A549 (cell line): ENCODE measurements at regions not wholly inside any gene's neighbourhood (a gene's known extent, or its start where the extent isn't known, plus 50 kb on each side); places are given as distances from the start of the nearest gene placed in this dataset.

ENCODE experiments used
- ATAC-seq, 2 experiments: fragments of 200-7000 bp in 1 of 2; fragments of >200 bp in 1 of 2; cut with Nextera tagmentation in 1 of 2; cut with Tn5 transposase in 1 of 2; 3 replicates each; pipeline versions ENCODE4 v1.8.0 to v1.9.1; 2018 to 2020; ENCODE audit warnings: mild to moderate bottlenecking in 1 of 2, moderate library complexity in 1 of 2
- CTCF ChIA-PET: fragments of 300-600 bp; sonication (Branson Sonifier 250); formaldehyde crosslinking; extraction: SDS; loops from one replicate; lab custom pipeline; 2021; ENCODE audit warnings: antibody characterized with exemption, inconsistent platforms; lab: Yijun Ruan, JAX
- POLR2A ChIA-PET: fragments of 350-600 bp; formaldehyde crosslinking; extraction: SDS; loops from one replicate; lab custom pipeline; 2021; ENCODE audit warnings: antibody characterized with exemption, inconsistent platforms; lab: Yijun Ruan, JAX
- DNase-seq, 2 experiments: peaks; one replicate each; pipeline versions ENCODE4 v3.0.0 to v3.0.0-alpha.2; 2011 to 2016; ENCODE audit warnings: low read depth in 1 of 2, low spot score in 1 of 2
- FAIRE-seq: peaks from 2 replicates; lab custom pipeline; 2011; peaks lifted over from hg19 to GRCh38; lab: Jason Lieb, UNC
- H3K27ac ChIP-seq, 2 experiments: fragments of >200 bp; sonication (Bioruptor Twin); formaldehyde crosslinking; 3 replicates each; pipeline ENCODE4 v1.5.1; 2016 to 2017
- H3K4me1 ChIP-seq: fragments of >200 bp; sonication (Bioruptor Twin); formaldehyde crosslinking; 3 replicates; pipeline ENCODE4 v1.6.1; 2016
- H3K4me2 ChIP-seq: fragments of >200 bp; sonication (Bioruptor Twin); formaldehyde crosslinking; 3 replicates; pipeline ENCODE4 v1.6.1; 2016
- H3K4me3 ChIP-seq: fragments of >200 bp; sonication (Bioruptor Twin); formaldehyde crosslinking; 3 replicates; pipeline ENCODE4 v1.5.1; 2016
- H3K9me3 ChIP-seq: fragments of >200 bp; sonication (Bioruptor Twin); formaldehyde crosslinking; 3 replicates; pipeline ENCODE4 v1.6.1; 2016
- BHLHE40 ChIP-seq: IDR thresholded peaks from 2 replicates; pipeline ENCODE4 v1.6.1; 2012; ENCODE audit warnings: low read depth, low read length, inconsistent platforms
- CBX2 ChIP-seq: fragments of 200-600 bp; sonication (generic); IDR thresholded peaks from 2 replicates; pipeline ENCODE4 v1.6.1; 2016; ENCODE audit warnings: low read depth, mild to moderate bottlenecking, borderline replicate concordance
- CBX8 ChIP-seq: fragments of 200-600 bp; sonication (generic); IDR thresholded peaks from 2 replicates; pipeline ENCODE4 v1.6.1; 2016
- CEBPB ChIP-seq, 2 experiments: fragments of >200 bp in 1 of 2; sonication (Bioruptor Twin) in 1 of 2; formaldehyde crosslinking in 1 of 2; IDR thresholded peaks; 2 replicates each; pipeline ENCODE4 v1.6.1; 2012 to 2016
- CHD2 ChIP-seq: fragments of 150-350 bp; IDR thresholded peaks from 2 replicates; pipeline ENCODE4 v1.6.1; 2014; ENCODE audit warnings: low read length; ENCODE audit not compliant: partially characterized antibody
- CHD4 ChIP-seq: fragments of 200-600 bp; sonication (generic); IDR thresholded peaks from 2 replicates; pipeline ENCODE4 v1.6.1; 2016; ENCODE audit warnings: antibody characterized with exemption, mild to moderate bottlenecking, borderline replicate concordance
- EHF ChIP-seq: fragments of 250-450 bp; sonication (Bioruptor Pico); IDR thresholded peaks from 2 replicates; pipeline ENCODE4 v1.5.0; 2020; ENCODE audit warnings: mild to moderate bottlenecking
- ESRRA ChIP-seq: fragments of 150-350 bp; IDR thresholded peaks from 2 replicates; pipeline ENCODE4 v1.6.1; 2014; ENCODE audit warnings: mild to moderate bottlenecking, low read length, borderline replicate concordance
- FOSB ChIP-seq: fragments of 250-450 bp; sonication (Bioruptor Pico); IDR thresholded peaks from 2 replicates; pipeline ENCODE4 v1.5.0; 2020; ENCODE audit warnings: mild to moderate bottlenecking, moderate library complexity
- FOSL2 ChIP-seq, 2 experiments: fragments of 450-650 bp in 1 of 2; fragments of >200 bp in 1 of 2; sonication (Bioruptor Twin) in 1 of 2; formaldehyde crosslinking; IDR thresholded peaks; 2 replicates each; pipeline versions ENCODE4 v1.5.0 to v1.6.1; 2016 to 2020; ENCODE audit warnings: mild to moderate bottlenecking in 1 of 2, moderate library complexity in 1 of 2
- FOXS1 ChIP-seq: fragments of 250-450 bp; sonication (Bioruptor Pico); IDR thresholded peaks from 2 replicates; pipeline ENCODE4 v1.5.0; 2020; ENCODE audit warnings: mild to moderate bottlenecking, moderate library complexity
- GATA3 ChIP-seq: IDR thresholded peaks from 2 replicates; pipeline ENCODE4 v1.6.1; 2012; ENCODE audit warnings: borderline replicate concordance
- HEYL ChIP-seq: fragments of 250-450 bp; sonication (Bioruptor Pico); IDR thresholded peaks from 2 replicates; pipeline ENCODE4 v1.8.0; 2021; ENCODE audit warnings: mild to moderate bottlenecking, moderate library complexity
- HOXB13 ChIP-seq: fragments of 250-450 bp; sonication (Bioruptor Pico); IDR thresholded peaks from 2 replicates; pipeline ENCODE4 v1.5.0; 2020; ENCODE audit warnings: low read depth, mild to moderate bottlenecking, moderate library complexity
- NFE2L2 ChIP-seq: fragments of 150-350 bp; conservative IDR thresholded peaks from 2 replicates; pipeline ENCODE4 v1.6.1; 2014; ENCODE audit warnings: low read length
- PHF8 ChIP-seq: fragments of 200-600 bp; sonication (generic); IDR thresholded peaks from 2 replicates; pipeline ENCODE4 v1.6.1; 2016; ENCODE audit warnings: low read depth, mild to moderate bottlenecking, antibody characterized with exemption, moderate library complexity, borderline replicate concordance
- RAD21 ChIP-seq, 2 experiments: fragments of >200 bp in 1 of 2; sonication (Bioruptor Twin) in 1 of 2; formaldehyde crosslinking in 1 of 2; IDR thresholded peaks in 1 of 2; conservative IDR thresholded peaks in 1 of 2; 2 replicates in 1 of 2; 3 replicates in 1 of 2; pipeline ENCODE4 v1.6.1; 2012 to 2018; ENCODE audit warnings: inconsistent platforms in 1 of 2
- SREBF2 ChIP-seq: fragments of 450-650 bp; IDR thresholded peaks from 2 replicates; pipeline ENCODE4 v1.6.1; 2014; ENCODE audit warnings: mild to moderate bottlenecking, moderate library complexity
- TFCP2L1 ChIP-seq: fragments of 250-450 bp; sonication (Bioruptor Pico); IDR thresholded peaks from 2 replicates; pipeline ENCODE4 v1.5.0; 2021; ENCODE audit warnings: mild to moderate bottlenecking
- ZC3H11A ChIP-seq: fragments of 450-650 bp; IDR thresholded peaks from 2 replicates; pipeline ENCODE4 v1.6.1; 2014; ENCODE audit warnings: antibody characterized with exemption, mild to moderate bottlenecking
- ZFP36 ChIP-seq: fragments of 450-650 bp; IDR thresholded peaks from 2 replicates; pipeline ENCODE4 v1.6.1; 2014; ENCODE audit warnings: borderline replicate concordance; ENCODE audit not compliant: partially characterized antibody
- WGBS: methylation state at CpG from one replicate; pipeline ENCODE4 v1.1.6; 2017; ENCODE audit errors: missing lambda C conversion rate; 5-methylcytosine and 5-hydroxymethylcytosine counted together
- TF ChIP-seq, protein P1 (sequence below): fragments of >200 bp; sonication (Bioruptor Twin); formaldehyde crosslinking; IDR thresholded peaks from 2 replicates; pipeline ENCODE4 v1.6.1; 2016
- TF ChIP-seq, protein P2 (sequence below): fragments of 450-650 bp; IDR thresholded peaks from 2 replicates; pipeline ENCODE4 v1.6.1; 2014; ENCODE audit warnings: antibody characterized with exemption
- TF ChIP-seq, protein P3 (sequence below): fragments of >200 bp; sonication (Bioruptor Twin); formaldehyde crosslinking; IDR thresholded peaks from 3 replicates; pipeline ENCODE4 v1.5.1; 2016

DNA sequence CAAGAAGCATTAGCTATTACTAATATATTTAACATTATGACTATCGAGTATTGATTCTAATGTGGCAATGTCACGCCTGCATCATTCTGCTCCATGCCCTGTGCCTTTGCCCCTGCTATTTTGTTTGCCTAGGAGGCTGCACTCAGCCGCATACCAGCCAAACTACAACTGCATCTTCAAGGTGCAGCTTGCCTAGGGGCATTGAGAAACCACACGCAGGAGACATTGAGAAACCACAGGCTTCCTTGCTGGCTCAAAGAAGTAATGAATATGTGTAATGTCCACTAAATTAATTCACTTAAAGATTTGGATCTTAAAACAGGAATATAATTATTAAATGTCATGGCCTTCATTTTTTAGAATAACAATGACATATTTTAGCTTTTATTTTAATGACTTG, 683.6 kb upstream of the TENM3 start:
- FAIRE-seq (no peak), ATAC-seq (no peak), DNase-seq (no peak)
- no peak overlapping the region for H3K27ac ChIP-seq
- POLR2A ChIA-PET: no interaction called here
- H3K4me1 ChIP-seq: no peaks in the 10 kb centered on the region
- no peak overlapping the region for H3K4me3 ChIP-seq
- WGBS: 30% methylated on average over 4 of the region's 4 CpGs
- CTCF ChIA-PET: no interaction called here
- no peaks in the 10 kb centered on the region for H3K9me3 ChIP-seq
- no peak for TF ChIP-seq FOSB (CRISPR knock-in tag)
- TF ChIP-seq CBX2: no peak
- no peak for TF ChIP-seq FOSL2 (IDR thresholded peaks at IDR 0.05)
- TF ChIP-seq FOSL2 (CRISPR knock-in tag; IDR thresholded peaks at IDR 0.05): no peak
- no peak for TF ChIP-seq CHD4
- TF ChIP-seq, protein P1, sequence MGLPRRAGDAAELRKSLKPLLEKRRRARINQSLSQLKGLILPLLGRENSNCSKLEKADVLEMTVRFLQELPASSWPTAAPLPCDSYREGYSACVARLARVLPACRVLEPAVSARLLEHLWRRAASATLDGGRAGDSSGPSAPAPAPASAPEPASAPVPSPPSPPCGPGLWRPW: no peak
- no peak overlapping the region for H3K4me2 ChIP-seq

DNA sequence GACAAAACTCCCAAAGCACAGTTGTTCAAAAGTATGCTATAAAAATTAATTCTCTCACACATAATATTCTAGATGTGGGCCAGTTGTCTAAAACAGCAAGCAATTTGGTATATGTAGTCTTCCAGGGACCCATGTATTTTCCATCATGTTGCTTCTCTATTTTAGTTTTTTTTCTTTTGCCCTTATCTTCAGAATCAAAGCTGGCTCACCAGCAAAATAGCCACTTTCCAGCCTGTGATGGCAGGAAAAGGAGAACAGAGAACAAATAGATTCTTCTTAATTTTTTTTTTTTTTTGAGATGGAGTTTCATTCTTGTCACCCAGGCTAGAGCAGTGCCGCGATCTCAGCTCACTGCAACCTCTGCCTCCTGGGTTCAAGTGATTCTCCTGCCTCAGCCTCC, 680.8 kb upstream of the TENM3 start:
- H3K4me3 ChIP-seq: no peak overlapping the region
- no peak for TF ChIP-seq NFE2L2
- TF ChIP-seq GATA3: no peak
- TF ChIP-seq ESRRA: no peak
- no peak for TF ChIP-seq RAD21 (conservative IDR thresholded peaks at IDR 0.05 in 1 of 2, IDR thresholded peaks at IDR 0.05 in 1 of 2)
- TF ChIP-seq, protein P2, sequence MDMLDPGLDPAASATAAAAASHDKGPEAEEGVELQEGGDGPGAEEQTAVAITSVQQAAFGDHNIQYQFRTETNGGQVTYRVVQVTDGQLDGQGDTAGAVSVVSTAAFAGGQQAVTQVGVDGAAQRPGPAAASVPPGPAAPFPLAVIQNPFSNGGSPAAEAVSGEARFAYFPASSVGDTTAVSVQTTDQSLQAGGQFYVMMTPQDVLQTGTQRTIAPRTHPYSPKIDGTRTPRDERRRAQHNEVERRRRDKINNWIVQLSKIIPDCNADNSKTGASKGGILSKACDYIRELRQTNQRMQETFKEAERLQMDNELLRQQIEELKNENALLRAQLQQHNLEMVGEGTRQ: no peak
- ChIA-PET POLR2A (no interaction called here), CTCF (no interaction called here)
- no peak overlapping the region for H3K27ac ChIP-seq
- no peaks in the 10 kb centered on the region for H3K9me3 ChIP-seq
- H3K4me2 ChIP-seq: no peak overlapping the region
- ATAC-seq (no peak), DNase-seq (no peak), FAIRE-seq (no peak)
- 18% methylated on average over 2 of the region's 2 CpGs for whole genome bisulfite sequencing
- no peaks in the 10 kb centered on the region for H3K4me1 ChIP-seq

DNA sequence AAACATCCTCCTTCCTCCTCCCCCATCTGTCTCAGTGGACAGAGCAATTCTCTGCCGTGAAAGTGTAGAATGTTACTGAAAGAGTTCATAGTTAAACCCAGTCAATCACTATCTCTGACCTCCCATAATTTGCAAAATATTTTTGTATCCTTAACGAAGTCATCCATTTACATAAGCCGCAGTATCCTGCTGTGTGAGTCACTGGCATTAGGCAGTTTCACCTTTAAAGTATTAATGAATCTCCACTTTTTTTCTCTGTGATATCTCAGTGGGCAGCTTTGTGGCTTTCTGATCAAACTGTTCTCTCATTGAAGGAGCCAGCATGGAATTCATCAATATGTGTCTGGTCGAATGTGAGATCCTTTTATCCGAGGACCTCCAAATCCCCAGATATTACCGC, 678.6 kb upstream of the TENM3 start:
- Histone ChIP-seq H3K4me2 (no peak overlapping the region), H3K4me3 (no peak overlapping the region), H3K4me1 (no peaks in the 10 kb centered on the region), H3K9me3 (no peaks in the 10 kb centered on the region), H3K27ac (no peak overlapping the region)
- FAIRE-seq (no peak), ATAC-seq (no peak), DNase-seq (no peak)
- WGBS: 18% methylated on average over 6 of the region's 6 CpGs
- ChIA-PET CTCF (no interaction called here), POLR2A (no interaction called here)
- no peak for TF ChIP-seq SREBF2
- TF ChIP-seq, protein P1: no peak
- TF ChIP-seq CEBPB (IDR thresholded peaks at IDR 0.05): no peak
- no peak for TF ChIP-seq FOXS1 (CRISPR knock-in tag)

DNA sequence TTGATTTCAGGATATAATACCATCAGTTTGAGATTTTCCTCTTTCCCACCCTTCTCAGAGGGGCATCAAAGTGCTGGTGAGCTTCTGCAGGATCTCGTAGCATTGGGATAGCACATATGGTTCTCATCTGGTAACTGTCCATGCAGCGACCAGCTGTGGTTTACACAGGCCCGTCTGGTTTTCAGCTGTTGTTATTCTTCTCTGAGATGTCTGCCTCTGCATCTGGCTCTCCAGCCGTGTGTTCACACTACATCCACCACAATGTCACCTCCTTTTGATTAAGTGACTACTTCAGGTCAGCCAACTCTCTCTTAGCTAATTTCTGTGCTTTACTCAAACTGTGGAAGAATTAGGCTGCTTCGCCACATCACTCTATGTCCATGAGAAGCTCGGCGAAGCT, 676.7 kb upstream of the TENM3 start:
- WGBS: 5% methylated on average over 7 of the region's 7 CpGs
- ChIA-PET POLR2A (no interaction called here), CTCF (no interaction called here)
- H3K9me3 ChIP-seq: no peaks in the 10 kb centered on the region
- no peak for DNase-seq
- FAIRE-seq: no peak
- H3K4me2 ChIP-seq: no peak overlapping the region
- ATAC-seq: no peak
- H3K4me1 ChIP-seq: no peaks in the 10 kb centered on the region
- no peak overlapping the region for H3K4me3 ChIP-seq
- H3K27ac ChIP-seq: no peak overlapping the region
- TF ChIP-seq CHD4 (no peak), EHF (CRISPR knock-in tag) (no peak), RAD21 (conservative IDR thresholded peaks at IDR 0.05 in 1 of 2, IDR thresholded peaks at IDR 0.05 in 1 of 2) (no peak), PHF8 (no peak), ZFP36 (no peak), FOSB (CRISPR knock-in tag) (no peak), CHD2 (no peak), CBX8 (no peak), ZC3H11A (no peak), SREBF2 (no peak), HEYL (CRISPR knock-in tag) (no peak), BHLHE40 (no peak), TFCP2L1 (CRISPR knock-in tag) (no peak), HOXB13 (CRISPR knock-in tag) (no peak)
- TF ChIP-seq, protein P3, sequence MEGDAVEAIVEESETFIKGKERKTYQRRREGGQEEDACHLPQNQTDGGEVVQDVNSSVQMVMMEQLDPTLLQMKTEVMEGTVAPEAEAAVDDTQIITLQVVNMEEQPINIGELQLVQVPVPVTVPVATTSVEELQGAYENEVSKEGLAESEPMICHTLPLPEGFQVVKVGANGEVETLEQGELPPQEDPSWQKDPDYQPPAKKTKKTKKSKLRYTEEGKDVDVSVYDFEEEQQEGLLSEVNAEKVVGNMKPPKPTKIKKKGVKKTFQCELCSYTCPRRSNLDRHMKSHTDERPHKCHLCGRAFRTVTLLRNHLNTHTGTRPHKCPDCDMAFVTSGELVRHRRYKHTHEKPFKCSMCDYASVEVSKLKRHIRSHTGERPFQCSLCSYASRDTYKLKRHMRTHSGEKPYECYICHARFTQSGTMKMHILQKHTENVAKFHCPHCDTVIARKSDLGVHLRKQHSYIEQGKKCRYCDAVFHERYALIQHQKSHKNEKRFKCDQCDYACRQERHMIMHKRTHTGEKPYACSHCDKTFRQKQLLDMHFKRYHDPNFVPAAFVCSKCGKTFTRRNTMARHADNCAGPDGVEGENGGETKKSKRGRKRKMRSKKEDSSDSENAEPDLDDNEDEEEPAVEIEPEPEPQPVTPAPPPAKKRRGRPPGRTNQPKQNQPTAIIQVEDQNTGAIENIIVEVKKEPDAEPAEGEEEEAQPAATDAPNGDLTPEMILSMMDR: no peak
